Lower lobe of right lung (tissue), 2 donors: ENCODE measurements at regions not wholly inside any gene's neighbourhood (a gene's known extent, or its start where the extent isn't known, plus 50 kb on each side); places are given as distances from the start of the nearest gene placed in this dataset.

ENCODE experiments used
- ATAC-seq, 2 donors: fragments of 200-7000 bp; cut with Tn5 transposase; one replicate each; pipeline ENCODE4 v1.9.1; 2020 to 2022; ENCODE audit warnings: mild to moderate bottlenecking in 2 of 2, moderate library complexity in 2 of 2
- DNase-seq: peaks from one replicate; pipeline ENCODE4 v3.0.0-alpha.2; 2020
- H3K27ac ChIP-seq: fragments of 200-600 bp; one replicate; pipeline ENCODE4 v1.8.0; 2022
- H3K27me3 ChIP-seq: fragments of 200-600 bp; one replicate; pipeline ENCODE4 v1.8.0; 2022; ENCODE audit warnings: low read depth
- H3K36me3 ChIP-seq: fragments of 200-600 bp; one replicate; pipeline ENCODE4 v1.8.0; 2022; ENCODE audit warnings: mild to moderate bottlenecking
- H3K4me1 ChIP-seq: fragments of 200-600 bp; one replicate; pipeline ENCODE4 v1.8.0; 2022
- H3K4me3 ChIP-seq: fragments of 200-600 bp; one replicate; pipeline ENCODE4 v1.8.0; 2022; ENCODE audit warnings: mild to moderate bottlenecking
- H3K9me3 ChIP-seq: fragments of 200-600 bp; one replicate; pipeline ENCODE4 v1.8.0; 2022
- intact Hi-C: fragments of 100-400 bp; cut with DNase I; formaldehyde crosslinking; loops from one replicate; pipeline ENCODE4 v1.11.0; 2022
- TF ChIP-seq, protein P1 (sequence below): fragments of 200-600 bp; IDR thresholded peaks from one replicate; pipeline ENCODE4 v1.8.0; 2022; ENCODE audit warnings: antibody characterized with exemption, mild to moderate bottlenecking
- donor health status: DM: no; HTN: yes; CAD: no; lungs with severe emphysema.

DNA sequence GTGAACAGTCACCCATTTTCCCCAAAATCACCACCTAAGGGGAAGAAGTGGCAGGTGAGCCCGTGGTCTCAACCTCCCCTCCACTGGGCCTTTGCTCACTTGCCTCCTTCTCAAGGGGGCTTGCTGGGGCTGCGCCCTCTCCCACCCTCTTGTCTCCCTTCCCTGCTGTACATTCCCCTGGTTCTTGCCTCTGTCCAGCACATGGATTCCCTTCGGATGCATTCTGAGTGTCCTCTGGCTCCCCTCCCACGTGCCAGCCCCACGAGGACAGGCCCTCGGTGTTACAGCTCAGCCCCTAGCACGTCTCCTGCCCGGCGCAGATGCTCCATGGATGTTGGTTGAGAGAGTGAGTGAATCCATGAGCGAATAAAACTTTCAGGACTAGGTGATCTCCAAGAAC, 367.8 kb upstream of the SULF2 start:
- Histone ChIP-seq H3K27me3 (no peaks in the 10 kb centered on the region), H3K4me3 (no peak overlapping the region), H3K9me3 (no peaks in the 10 kb centered on the region), H3K4me1 (peaks cover 5% of the 10 kb centered on the region), H3K36me3 (no peaks in the 10 kb centered on the region), H3K27ac (no peak overlapping the region)
- no peak for DNase-seq
- no peak for ATAC-seq
- intact Hi-C loops, result no loop called here
- TF ChIP-seq, protein P1, sequence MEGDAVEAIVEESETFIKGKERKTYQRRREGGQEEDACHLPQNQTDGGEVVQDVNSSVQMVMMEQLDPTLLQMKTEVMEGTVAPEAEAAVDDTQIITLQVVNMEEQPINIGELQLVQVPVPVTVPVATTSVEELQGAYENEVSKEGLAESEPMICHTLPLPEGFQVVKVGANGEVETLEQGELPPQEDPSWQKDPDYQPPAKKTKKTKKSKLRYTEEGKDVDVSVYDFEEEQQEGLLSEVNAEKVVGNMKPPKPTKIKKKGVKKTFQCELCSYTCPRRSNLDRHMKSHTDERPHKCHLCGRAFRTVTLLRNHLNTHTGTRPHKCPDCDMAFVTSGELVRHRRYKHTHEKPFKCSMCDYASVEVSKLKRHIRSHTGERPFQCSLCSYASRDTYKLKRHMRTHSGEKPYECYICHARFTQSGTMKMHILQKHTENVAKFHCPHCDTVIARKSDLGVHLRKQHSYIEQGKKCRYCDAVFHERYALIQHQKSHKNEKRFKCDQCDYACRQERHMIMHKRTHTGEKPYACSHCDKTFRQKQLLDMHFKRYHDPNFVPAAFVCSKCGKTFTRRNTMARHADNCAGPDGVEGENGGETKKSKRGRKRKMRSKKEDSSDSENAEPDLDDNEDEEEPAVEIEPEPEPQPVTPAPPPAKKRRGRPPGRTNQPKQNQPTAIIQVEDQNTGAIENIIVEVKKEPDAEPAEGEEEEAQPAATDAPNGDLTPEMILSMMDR, result no peak

DNA sequence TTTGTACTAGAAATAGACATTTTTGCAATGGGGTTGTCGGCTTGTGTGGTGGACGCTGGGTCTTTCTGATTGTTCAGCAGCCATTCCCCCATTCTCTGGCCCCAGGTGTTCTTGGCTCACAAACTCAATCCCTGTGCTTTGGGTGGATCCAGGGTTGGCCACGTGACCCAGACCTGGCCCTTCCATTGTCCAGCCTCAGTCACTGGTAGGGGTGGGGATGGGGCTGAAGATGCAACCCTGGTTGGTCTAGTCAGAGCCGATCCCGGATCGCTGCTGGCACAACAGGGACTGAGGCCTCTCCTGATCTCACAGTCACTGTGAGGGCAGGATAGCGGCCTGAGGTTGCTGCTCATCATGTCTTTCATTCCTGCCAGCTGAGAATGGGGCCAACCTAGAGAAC, 365.3 kb upstream of the SULF2 start:
- H3K27me3 ChIP-seq, result no peaks in the 10 kb centered on the region
- no peaks in the 10 kb centered on the region for H3K9me3 ChIP-seq
- H3K27ac ChIP-seq, result no peak overlapping the region
- TF ChIP-seq, protein P1, result no peak
- intact Hi-C loops, result no loop called here
- DNase-seq, result no peak
- H3K4me1 ChIP-seq, result no peaks in the 10 kb centered on the region
- no peaks in the 10 kb centered on the region for H3K36me3 ChIP-seq
- no peak for ATAC-seq
- no peak overlapping the region for H3K4me3 ChIP-seq

DNA sequence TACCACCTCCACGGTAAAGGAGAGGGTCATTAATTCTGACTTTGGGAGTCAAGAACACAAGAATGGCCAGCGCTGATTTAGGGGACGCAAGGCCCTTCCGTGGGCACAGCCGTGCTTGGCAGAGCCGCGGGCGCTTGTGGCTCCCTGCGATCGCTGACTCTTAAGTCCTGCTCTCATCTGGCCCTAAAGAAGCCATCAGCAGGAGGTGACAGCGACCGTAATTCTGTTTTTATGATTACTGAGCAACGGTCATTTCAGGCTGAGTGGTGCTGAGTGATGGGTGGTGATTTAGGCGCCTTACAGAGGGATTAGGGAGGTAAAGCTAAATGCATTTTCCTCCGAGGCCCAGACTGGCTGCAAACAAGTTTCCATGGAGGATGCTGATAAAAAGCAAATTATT, 364.6 kb upstream of the SULF2 start:
- DNase-seq (no peak), ATAC-seq (no peak)
- H3K4me1 ChIP-seq, result no peaks in the 10 kb centered on the region
- no peaks in the 10 kb centered on the region for H3K9me3 ChIP-seq
- no peaks in the 10 kb centered on the region for H3K27me3 ChIP-seq
- TF ChIP-seq, protein P1, result no peak
- intact Hi-C loops, result no loop called here
- no peak overlapping the region for H3K27ac ChIP-seq
- no peak overlapping the region for H3K4me3 ChIP-seq
- H3K36me3 ChIP-seq, result no peaks in the 10 kb centered on the region

DNA sequence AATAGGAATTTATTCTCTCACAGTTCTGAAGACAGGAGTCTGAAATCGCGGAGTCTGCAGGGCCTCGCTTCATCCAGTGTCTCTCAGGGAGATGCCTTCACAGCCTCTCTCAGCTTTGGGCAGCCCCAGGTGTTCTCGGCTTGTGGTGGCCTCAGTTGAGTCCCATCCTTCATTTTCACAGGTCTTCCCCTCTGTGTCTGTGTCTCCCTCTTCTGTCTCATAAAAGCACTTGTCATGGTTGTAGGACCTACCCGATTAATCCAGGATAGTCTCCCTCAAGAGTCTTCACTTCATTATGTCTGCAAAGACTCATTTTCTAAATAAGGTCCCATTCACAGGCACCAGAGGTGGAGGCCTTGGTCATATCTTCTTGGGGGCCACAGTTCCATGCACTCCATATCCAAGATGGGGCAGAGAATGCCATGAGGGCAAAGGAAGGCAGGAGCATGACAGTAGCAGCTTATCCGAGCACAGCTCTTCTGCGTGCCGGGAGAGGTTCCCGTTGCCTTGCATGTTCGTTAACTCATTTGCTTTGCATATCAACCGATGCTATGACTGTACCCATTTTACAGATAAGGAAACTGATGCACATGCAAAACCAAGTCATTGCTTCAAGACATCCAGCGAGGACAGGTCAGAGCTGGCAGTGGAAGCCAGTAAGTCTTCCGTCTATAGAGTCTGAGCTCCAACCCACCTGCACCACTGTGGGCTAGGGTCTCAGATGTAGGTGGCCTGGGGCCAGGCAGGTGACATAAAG, 363.8 kb upstream of the SULF2 start:
- Histone ChIP-seq H3K4me3 (no peak overlapping the region), H3K27ac (no peak overlapping the region), H3K36me3 (no peaks in the 10 kb centered on the region), H3K27me3 (no peaks in the 10 kb centered on the region), H3K9me3 (no peaks in the 10 kb centered on the region), H3K4me1 (no peaks in the 10 kb centered on the region)
- TF ChIP-seq, protein P1, result no peak
- no peak for ATAC-seq
- DNase-seq, result no peak
- intact Hi-C loops, result no loop called here

DNA sequence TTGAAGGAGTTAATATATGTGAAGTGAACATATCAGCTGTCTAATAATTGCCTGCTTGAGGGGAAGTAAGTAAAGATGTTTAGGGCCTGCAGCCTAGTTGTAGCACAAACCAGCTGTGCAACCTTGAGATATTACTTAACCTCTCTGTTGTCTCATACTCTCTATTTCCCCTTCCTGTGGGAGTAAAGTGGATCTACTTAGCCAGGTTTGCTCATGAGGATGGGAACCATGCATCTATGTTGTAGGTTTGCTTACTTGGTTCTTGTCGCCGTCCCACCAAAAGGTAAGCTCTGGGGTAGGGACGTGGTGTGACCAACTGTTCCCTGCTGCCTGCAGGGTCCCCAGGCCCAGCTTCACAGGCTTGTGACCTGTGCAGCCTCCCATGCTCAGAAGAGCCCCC, 362.7 kb upstream of the SULF2 start:
- no peak for DNase-seq
- H3K36me3 ChIP-seq, result no peaks in the 10 kb centered on the region
- H3K9me3 ChIP-seq, result no peaks in the 10 kb centered on the region
- intact Hi-C loops, result no loop called here
- no peak overlapping the region for H3K4me3 ChIP-seq
- H3K27me3 ChIP-seq, result no peaks in the 10 kb centered on the region
- no peak for ATAC-seq
- no peaks in the 10 kb centered on the region for H3K4me1 ChIP-seq
- no peak overlapping the region for H3K27ac ChIP-seq
- TF ChIP-seq, protein P1, result no peak
